ENCODE measurements at regions not wholly inside any gene's neighbourhood (a gene's known extent, or its start where the extent isn't known, plus 50 kb on each side); places are given as distances from the start of the nearest gene placed in this dataset.

DNA sequence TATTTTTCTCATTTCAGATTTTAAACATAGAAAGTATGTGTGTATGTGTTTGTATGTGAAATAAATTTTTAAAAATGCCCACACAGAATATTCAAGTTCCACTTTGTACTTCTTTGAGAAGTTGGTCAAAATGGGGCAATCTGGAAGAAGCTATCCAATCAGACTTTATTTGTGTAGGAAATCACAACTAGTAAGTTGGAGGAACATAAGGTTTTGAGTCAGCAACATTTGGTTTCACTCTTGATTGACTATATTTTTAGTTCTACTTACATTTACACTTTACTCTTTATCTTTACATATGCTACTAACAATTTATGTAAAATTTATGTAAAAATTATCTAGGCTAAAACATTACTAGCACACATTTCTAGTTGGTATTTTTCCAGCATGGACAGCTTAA is 128.1 kb downstream of the ATXN7L3B start:
- TF ChIP-seq, protein P1, sequence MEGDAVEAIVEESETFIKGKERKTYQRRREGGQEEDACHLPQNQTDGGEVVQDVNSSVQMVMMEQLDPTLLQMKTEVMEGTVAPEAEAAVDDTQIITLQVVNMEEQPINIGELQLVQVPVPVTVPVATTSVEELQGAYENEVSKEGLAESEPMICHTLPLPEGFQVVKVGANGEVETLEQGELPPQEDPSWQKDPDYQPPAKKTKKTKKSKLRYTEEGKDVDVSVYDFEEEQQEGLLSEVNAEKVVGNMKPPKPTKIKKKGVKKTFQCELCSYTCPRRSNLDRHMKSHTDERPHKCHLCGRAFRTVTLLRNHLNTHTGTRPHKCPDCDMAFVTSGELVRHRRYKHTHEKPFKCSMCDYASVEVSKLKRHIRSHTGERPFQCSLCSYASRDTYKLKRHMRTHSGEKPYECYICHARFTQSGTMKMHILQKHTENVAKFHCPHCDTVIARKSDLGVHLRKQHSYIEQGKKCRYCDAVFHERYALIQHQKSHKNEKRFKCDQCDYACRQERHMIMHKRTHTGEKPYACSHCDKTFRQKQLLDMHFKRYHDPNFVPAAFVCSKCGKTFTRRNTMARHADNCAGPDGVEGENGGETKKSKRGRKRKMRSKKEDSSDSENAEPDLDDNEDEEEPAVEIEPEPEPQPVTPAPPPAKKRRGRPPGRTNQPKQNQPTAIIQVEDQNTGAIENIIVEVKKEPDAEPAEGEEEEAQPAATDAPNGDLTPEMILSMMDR (IDR thresholded peaks at IDR 0.05 in 4 of 5, conservative IDR thresholded peaks at IDR 0.05 in 1 of 5): no peak
- no peak for TF ChIP-seq POLR2A (IDR thresholded peaks at IDR 0.05)

All from gastrocnemius medialis (tissue), 4 donors.